ENCODE measurements at regions not wholly inside any gene's neighbourhood (a gene's known extent, or its start where the extent isn't known, plus 50 kb on each side); places are given as distances from the start of the nearest gene placed in this dataset.

GRCh38 chr11:107140983-107141382 lies 122.7 kb upstream of the GUCY1A2 start:
- TF ChIP-seq ZNF785 (tag by site-specific recombination; IDR thresholded peaks at IDR 0.05) (no peak), ZBTB7A (tag by site-specific recombination; IDR thresholded peaks at IDR 0.05; ENCODE audit: low read depth) (no peak), SP2 (tag by site-specific recombination; IDR thresholded peaks at IDR 0.05) (no peak), ZNF112 (tag by site-specific recombination; IDR thresholded peaks at IDR 0.05) (no peak), CTCF (tag by site-specific recombination; IDR thresholded peaks at IDR 0.05) (no peak), ZNF621 (tag by site-specific recombination; IDR thresholded peaks at IDR 0.05) (no peak), ZNF624 (tag by site-specific recombination; IDR thresholded peaks at IDR 0.05) (no peak), MEIS1 (CRISPR knock-in tag; IDR thresholded peaks at IDR 0.05; ENCODE audit: borderline replicate concordance) (no peak), ZNF639 (tag by site-specific recombination; IDR thresholded peaks at IDR 0.05) (no peak), ZNF350 (tag by site-specific recombination; IDR thresholded peaks at IDR 0.05) (no peak), ZNF132 (tag by site-specific recombination; IDR thresholded peaks at IDR 0.05; ENCODE audit: borderline replicate concordance) (no peak), ZNF747 (tag by site-specific recombination; IDR thresholded peaks at IDR 0.05) (no peak), ZNF157 (tag by site-specific recombination; IDR thresholded peaks at IDR 0.05) (no peak), ZFP37 (tag by site-specific recombination; IDR thresholded peaks at IDR 0.05) (no peak)

All from HEK293 (cell line).